ENCODE measurements at regions not wholly inside any gene's neighbourhood (a gene's known extent, or its start where the extent isn't known, plus 50 kb on each side); places are given as distances from the start of the nearest gene placed in this dataset.

- TF ChIP-seq, protein P1, sequence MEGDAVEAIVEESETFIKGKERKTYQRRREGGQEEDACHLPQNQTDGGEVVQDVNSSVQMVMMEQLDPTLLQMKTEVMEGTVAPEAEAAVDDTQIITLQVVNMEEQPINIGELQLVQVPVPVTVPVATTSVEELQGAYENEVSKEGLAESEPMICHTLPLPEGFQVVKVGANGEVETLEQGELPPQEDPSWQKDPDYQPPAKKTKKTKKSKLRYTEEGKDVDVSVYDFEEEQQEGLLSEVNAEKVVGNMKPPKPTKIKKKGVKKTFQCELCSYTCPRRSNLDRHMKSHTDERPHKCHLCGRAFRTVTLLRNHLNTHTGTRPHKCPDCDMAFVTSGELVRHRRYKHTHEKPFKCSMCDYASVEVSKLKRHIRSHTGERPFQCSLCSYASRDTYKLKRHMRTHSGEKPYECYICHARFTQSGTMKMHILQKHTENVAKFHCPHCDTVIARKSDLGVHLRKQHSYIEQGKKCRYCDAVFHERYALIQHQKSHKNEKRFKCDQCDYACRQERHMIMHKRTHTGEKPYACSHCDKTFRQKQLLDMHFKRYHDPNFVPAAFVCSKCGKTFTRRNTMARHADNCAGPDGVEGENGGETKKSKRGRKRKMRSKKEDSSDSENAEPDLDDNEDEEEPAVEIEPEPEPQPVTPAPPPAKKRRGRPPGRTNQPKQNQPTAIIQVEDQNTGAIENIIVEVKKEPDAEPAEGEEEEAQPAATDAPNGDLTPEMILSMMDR (IDR thresholded peaks at IDR 0.05; ENCODE audit: low read length) = no peak
- TF ChIP-seq EZH2phosphoT487 (IDR thresholded peaks at IDR 0.05; ENCODE audit: low read length) = no peak
- TF ChIP-seq EZH2 (optimal IDR thresholded peaks at IDR 0.05; ENCODE audit: low read depth, low read length) = no peak
- no peak overlapping the region for H3K4me3 ChIP-seq (ENCODE audit: low read length)
- no peak for DNase-seq
- no peaks in the 10 kb centered on the region for H3K4me1 ChIP-seq (ENCODE audit: low read length)
- H3K9me2 ChIP-seq (replicated peaks; ENCODE audit: insufficient read depth, low read length) = no peaks in the 10 kb centered on the region
- H3K27ac ChIP-seq (ENCODE audit: low read length) = no peak overlapping the region
- no peaks in the 10 kb centered on the region for H4K20me1 ChIP-seq (ENCODE audit: insufficient read depth, low read length)
- H3K36me3 ChIP-seq (replicated peaks; ENCODE audit: insufficient read depth, low read length) = no peaks in the 10 kb centered on the region
- no peak overlapping the region for H3K4me2 ChIP-seq (ENCODE audit: low read depth, low read length)
- H3K27me3 ChIP-seq (replicated peaks; ENCODE audit: insufficient read depth, low read length) = no peaks in the 10 kb centered on the region
- H3K79me2 ChIP-seq (ENCODE audit: low read length) = no peaks in the 10 kb centered on the region
- no peaks in the 10 kb centered on the region for H3F3A ChIP-seq (ENCODE audit: insufficient read depth, low read length)
- H3K9ac ChIP-seq (ENCODE audit: low read length) = no peak overlapping the region
- H2AFZ ChIP-seq (ENCODE audit: low read length) = no peak overlapping the region
- no peaks in the 10 kb centered on the region for H3K9me3 ChIP-seq (replicated peaks; ENCODE audit: insufficient read depth, low read length)
These were observed 605.5 kb downstream of the SATB2 start for GRCh38 chr2:198852248-198852647.

GRCh38 chr2:198825534-198825933 is 632.2 kb downstream of the SATB2 start:
- Histone ChIP-seq H3K4me2 (ENCODE audit: low read depth, low read length) (no peak overlapping the region), H3K4me1 (ENCODE audit: low read length) (no peaks in the 10 kb centered on the region), H3K27me3 (replicated peaks; ENCODE audit: insufficient read depth, low read length) (no peaks in the 10 kb centered on the region), H3K27ac (ENCODE audit: low read length) (no peak overlapping the region), H4K20me1 (ENCODE audit: insufficient read depth, low read length) (no peaks in the 10 kb centered on the region), H3K36me3 (replicated peaks; ENCODE audit: insufficient read depth, low read length) (no peaks in the 10 kb centered on the region), H2AFZ (ENCODE audit: low read length) (no peak overlapping the region), H3K9me3 (replicated peaks; ENCODE audit: insufficient read depth, low read length) (no peaks in the 10 kb centered on the region), H3K79me2 (ENCODE audit: low read length) (no peaks in the 10 kb centered on the region), H3K9me2 (replicated peaks; ENCODE audit: insufficient read depth, low read length) (no peaks in the 10 kb centered on the region), H3K9ac (ENCODE audit: low read length) (no peak overlapping the region), H3F3A (ENCODE audit: insufficient read depth, low read length) (no peaks in the 10 kb centered on the region), H3K4me3 (ENCODE audit: low read length) (no peak overlapping the region)
- TF ChIP-seq EZH2 (optimal IDR thresholded peaks at IDR 0.05; ENCODE audit: low read depth, low read length) (no peak), EZH2phosphoT487 (IDR thresholded peaks at IDR 0.05; ENCODE audit: low read length) (no peak)
- TF ChIP-seq, protein P1 (IDR thresholded peaks at IDR 0.05; ENCODE audit: low read length) = no peak
- DNase-seq = no peak

GRCh38 chr2:198817536-198817935 is 640.2 kb downstream of the SATB2 start:
- H3K36me3 ChIP-seq (replicated peaks; ENCODE audit: insufficient read depth, low read length) = no peaks in the 10 kb centered on the region
- H3K4me1 ChIP-seq (ENCODE audit: low read length) = no peaks in the 10 kb centered on the region
- H3K27ac ChIP-seq (ENCODE audit: low read length) = no peak overlapping the region
- no peaks in the 10 kb centered on the region for H3K79me2 ChIP-seq (ENCODE audit: low read length)
- no peaks in the 10 kb centered on the region for H4K20me1 ChIP-seq (ENCODE audit: insufficient read depth, low read length)
- H3K9me2 ChIP-seq (replicated peaks; ENCODE audit: insufficient read depth, low read length) = no peaks in the 10 kb centered on the region
- TF ChIP-seq EZH2 (optimal IDR thresholded peaks at IDR 0.05; ENCODE audit: low read depth, low read length) = no peak
- TF ChIP-seq, protein P1 (IDR thresholded peaks at IDR 0.05; ENCODE audit: low read length) = no peak
- no peak for TF ChIP-seq EZH2phosphoT487 (IDR thresholded peaks at IDR 0.05; ENCODE audit: low read length)
- no peaks in the 10 kb centered on the region for H3F3A ChIP-seq (ENCODE audit: insufficient read depth, low read length)
- H3K9ac ChIP-seq (ENCODE audit: low read length) = no peak overlapping the region
- H3K9me3 ChIP-seq (replicated peaks; ENCODE audit: insufficient read depth, low read length) = no peaks in the 10 kb centered on the region
- no peak overlapping the region for H3K4me3 ChIP-seq (ENCODE audit: low read length)
- DNase-seq = no peak
- no peak overlapping the region for H3K4me2 ChIP-seq (ENCODE audit: low read depth, low read length)
- no peaks in the 10 kb centered on the region for H3K27me3 ChIP-seq (replicated peaks; ENCODE audit: insufficient read depth, low read length)
- no peak overlapping the region for H2AFZ ChIP-seq (ENCODE audit: low read length)
